ENCODE measurements at regions not wholly inside any gene's neighbourhood (a gene's known extent, or its start where the extent isn't known, plus 50 kb on each side); places are given as distances from the start of the nearest gene placed in this dataset.

- DNase-seq (ENCODE audit: low spot score), result no peak
Measured at GRCh38 chr1:60984062-60984799, 98.1 kb upstream of the NFIA start.

DNA sequence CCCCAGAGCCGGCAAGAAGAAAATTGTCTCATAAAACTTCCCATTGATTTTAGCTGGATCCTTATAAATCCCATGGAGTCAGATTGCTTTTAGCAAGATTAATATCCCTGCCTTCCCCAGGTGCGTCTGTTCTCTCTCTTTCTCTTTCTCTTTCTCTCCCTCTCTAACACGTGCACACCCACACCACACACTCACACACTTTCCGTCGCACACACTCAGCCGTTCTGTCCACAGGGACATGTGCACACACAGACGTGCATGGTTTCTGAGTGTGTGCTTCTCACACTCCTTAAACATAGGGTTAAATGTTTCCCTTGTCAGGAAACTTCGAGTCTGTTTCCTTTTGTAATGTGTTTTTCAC, 98.7 kb upstream of the NFIA start:
- DNase-seq (ENCODE audit: low spot score), result no peak

GRCh38 chr1:60982539-60982938, 99.8 kb upstream of the NFIA start:
- no peak for DNase-seq (ENCODE audit: low spot score)

- no peak for DNase-seq (ENCODE audit: low spot score)
Measured at GRCh38 chr1:60981357-60981756, 101.0 kb upstream of the NFIA start.

- peak; percentile 57 for DNase-seq (ENCODE audit: low spot score)
Measured at GRCh38 chr1:60978421-60979357, 103.7 kb upstream of the NFIA start.

- DNase-seq (ENCODE audit: low spot score), result no peak
Measured at GRCh38 chr1:60977661-60978060, 104.7 kb upstream of the NFIA start.

DNA sequence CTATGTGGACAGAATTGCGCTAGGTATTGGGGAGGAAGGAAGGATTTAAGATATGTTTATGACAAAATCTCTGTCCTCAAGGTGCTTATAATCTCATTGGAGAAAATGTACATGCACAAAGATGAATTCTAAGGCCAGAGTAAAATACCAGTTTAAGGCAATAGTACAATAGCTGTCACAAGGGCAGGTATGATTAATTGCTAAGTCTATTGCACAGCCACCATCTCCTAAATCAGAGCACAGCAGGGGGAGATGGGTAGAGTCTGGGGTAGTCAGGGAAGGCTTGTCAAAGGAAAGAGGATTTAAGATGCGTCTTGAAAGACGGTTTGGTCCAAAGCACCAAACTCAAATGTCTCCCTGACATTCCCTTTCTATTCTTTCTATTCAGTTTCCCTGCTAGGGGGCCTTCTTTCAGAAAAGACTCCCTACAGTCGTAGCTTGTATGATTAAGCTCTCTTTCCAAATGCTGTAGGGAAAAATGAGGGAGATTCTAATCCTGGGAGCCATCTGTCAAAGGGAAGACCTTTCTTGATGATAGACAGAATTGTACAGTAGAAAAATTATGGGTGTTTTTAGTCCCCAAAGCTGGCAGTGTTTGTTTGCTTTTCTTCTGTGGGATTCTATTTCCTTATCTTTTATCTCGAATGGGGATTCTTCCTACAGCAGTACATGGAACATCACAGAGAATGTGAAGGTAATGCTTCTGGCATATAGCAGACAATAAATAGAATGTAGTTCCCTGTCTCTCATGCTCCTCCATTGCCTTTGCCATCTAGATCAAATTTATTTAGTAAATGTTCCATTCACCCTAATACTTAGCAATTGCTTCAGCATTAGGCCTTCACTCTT, 107.6 kb upstream of the NFIA start:
- no peak for DNase-seq (ENCODE audit: low spot score)

- DNase-seq (ENCODE audit: low spot score), result no peak
Measured at GRCh38 chr1:60973668-60974067, 108.7 kb upstream of the NFIA start.

- DNase-seq (ENCODE audit: low spot score), result peak; percentile 83
Measured at GRCh38 chr1:60972841-60973364, 109.5 kb upstream of the NFIA start.

GRCh38 chr1:60971330-60971729, 111.0 kb upstream of the NFIA start:
- no peak for DNase-seq (ENCODE audit: low spot score)

GRCh38 chr1:60969971-60970509, 112.3 kb upstream of the NFIA start:
- peak; percentile 45 for DNase-seq (ENCODE audit: low spot score)

DNA sequence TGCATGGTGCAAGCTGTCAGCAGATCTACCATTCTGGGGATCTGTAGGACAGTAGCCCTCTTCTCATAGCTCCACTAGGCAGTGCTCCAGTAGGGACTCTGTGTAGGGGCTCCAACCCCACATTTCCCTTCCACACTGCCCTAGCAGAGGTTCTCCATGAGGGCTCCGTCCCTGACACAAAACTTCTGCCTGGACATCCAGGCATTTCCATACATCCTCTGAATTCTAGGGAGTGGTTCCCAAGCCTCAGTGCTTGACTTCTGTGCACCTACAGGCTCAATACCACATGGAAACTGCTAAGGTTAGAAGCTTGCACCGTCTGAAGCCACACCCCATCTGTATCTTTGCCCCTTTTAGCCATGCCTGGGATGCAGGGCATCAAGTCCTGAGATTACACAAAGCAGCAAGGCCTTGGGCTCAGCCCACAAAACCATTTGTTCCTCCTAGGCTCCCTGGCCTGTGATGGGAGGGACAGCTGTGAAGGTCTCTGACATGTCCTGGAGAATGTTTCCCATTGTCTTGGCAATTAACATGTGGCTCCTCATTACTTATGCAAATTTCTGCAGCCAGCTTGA, 117.0 kb upstream of the NFIA start:
- DNase-seq (ENCODE audit: low spot score), result no peak

DNA sequence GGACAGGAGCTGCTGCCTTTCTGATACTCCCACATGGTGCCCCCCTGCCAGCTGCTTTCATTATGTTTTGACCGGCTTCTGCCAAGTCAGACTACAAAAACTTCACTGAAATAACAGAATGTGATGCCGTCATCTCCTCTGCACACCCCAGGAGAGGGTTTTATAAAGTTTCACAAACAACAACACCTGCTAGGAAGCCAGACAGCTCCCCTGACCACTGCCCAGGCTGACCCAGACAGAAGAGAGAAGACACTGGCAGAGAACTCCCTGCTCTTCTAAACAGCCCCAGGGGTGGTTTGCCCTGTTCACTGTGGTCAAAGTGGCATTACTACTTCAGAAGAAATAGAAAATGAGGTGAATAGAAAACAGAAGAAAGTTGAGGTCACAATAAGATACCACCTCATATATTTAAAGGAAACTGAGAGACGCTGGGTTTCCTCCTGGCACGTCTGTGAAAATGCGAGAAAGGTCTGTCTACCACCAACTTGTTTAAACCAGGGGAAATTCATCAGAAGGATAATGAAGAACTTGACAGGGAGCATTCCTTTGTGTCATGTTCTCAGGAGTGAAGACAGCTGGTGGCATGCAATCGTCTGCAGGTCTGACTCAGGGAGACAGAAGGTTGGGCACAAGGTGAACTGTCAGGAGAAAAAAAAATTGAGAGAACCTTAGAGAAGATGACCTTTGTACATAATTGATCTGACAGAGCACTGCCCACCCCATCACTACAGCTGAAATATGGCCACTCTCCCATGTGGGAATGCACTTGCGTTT, 119.0 kb upstream of the NFIA start:
- no peak for DNase-seq (ENCODE audit: low spot score)

GRCh38 chr1:60960891-60961461, 121.4 kb upstream of the NFIA start:
- DNase-seq (ENCODE audit: low spot score), result no peak

DNA sequence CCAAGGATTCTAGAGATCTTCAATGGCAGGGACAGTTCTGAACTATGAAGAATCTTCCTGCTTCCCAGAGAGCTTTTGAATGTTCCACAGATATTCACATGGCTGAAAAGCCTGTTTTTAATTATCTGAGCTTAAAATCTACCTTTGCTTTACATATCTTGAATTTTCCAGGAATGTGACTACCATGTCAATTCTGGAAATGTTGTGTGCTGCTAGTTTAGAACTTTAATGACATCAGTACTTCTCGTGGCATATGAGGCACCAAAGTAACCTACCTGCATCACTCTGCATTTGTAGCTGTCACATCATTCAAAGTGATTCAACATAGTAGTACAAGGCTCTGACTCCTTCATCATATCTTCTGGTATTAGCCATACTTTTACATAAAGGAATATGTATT, 122.7 kb upstream of the NFIA start:
- DNase-seq (ENCODE audit: low spot score), result no peak

- no peak for DNase-seq (ENCODE audit: low spot score)
Measured at GRCh38 chr1:60958001-60958400, 124.4 kb upstream of the NFIA start.

DNA sequence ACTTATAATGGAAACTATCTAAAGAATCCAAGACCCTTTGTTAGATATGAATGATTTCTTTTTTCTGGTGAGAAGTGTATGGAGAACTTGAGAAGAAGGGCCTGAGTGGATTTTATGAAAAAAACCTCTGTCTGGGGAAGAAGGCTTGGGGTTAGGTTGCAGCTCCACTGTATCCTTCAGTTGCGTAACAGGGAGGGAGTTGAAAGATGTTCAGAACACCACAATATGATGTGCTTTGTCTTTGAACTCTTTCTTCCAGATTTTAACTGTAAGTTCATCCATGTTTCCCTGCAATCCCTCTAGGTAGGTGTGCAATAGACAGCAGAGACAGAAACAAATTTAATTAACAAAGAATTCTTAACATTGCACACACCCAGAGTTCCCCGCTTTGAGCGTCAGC, 125.8 kb upstream of the NFIA start:
- no peak for DNase-seq (ENCODE audit: low spot score)

GRCh38 chr1:60952612-60953111, 129.7 kb upstream of the NFIA start:
- no peak for DNase-seq (ENCODE audit: low spot score)

DNA sequence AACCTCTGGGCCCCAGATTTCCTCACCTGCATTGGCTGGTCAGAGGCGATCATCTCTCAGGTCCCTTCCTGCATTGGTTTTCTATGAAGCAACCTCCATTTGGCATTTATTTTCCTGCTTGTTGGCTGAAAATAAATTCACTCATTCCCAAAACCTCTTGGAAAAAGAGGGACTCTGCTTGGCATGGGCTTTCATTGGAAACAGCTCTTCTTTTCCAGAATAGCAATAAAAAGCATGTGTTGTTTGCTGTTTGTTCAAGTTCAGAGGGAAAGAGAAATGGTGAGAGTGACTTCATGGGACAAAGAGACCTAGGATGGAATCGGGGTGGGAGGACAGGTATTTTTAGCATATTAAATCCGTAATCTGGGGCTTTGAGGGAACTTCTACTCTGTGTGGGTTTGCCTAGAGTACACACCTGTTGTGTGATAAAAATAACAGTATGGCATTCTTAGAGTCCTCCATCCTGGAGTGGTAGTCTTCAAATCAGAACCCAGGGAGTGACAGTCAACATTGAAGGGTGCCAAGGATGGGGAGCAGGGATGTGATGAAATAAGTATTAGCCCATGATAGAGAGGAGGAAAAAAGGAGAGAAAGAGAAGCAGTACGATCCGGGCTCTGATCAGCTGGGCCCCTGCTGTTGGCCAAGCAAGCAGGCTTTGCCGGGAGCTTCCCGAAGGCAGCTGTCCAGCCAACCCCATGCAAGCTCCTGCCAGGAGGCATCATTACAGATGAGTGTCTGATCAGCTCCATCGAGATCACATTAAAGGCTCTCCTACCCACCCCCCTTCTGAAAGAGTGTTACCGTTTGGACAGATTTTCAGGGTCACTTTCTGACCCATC, 131.9 kb upstream of the NFIA start:
- peak; percentile 21 for DNase-seq (ENCODE audit: low spot score)
